ENCODE measurements at regions not wholly inside any gene's neighbourhood (a gene's known extent, or its start where the extent isn't known, plus 50 kb on each side); places are given as distances from the start of the nearest gene placed in this dataset.

- DNase-seq (ENCODE audit: low spot score) = no peak
Observed at GRCh38 chr5:34483442-34484033, 172.6 kb upstream of the RAI14 start.

GRCh38 chr5:34484216-34484920, 171.8 kb upstream of the RAI14 start:
- no peak for DNase-seq (ENCODE audit: low spot score)

GRCh38 chr5:34485768-34486030, 170.4 kb upstream of the RAI14 start:
- no peak for DNase-seq (ENCODE audit: low spot score)

GRCh38 chr5:34486160-34486848, 169.8 kb upstream of the RAI14 start:
- DNase-seq (ENCODE audit: low spot score) = no peak

- no peak for DNase-seq (ENCODE audit: low spot score)
Observed at GRCh38 chr5:34486849-34487158, 169.3 kb upstream of the RAI14 start.

GRCh38 chr5:34487159-34487879, 168.8 kb upstream of the RAI14 start:
- no peak for DNase-seq (ENCODE audit: low spot score)

- DNase-seq (ENCODE audit: low spot score) = no peak
Observed at GRCh38 chr5:34487956-34488355, 168.2 kb upstream of the RAI14 start.

- DNase-seq (ENCODE audit: low spot score) = no peak
Observed at GRCh38 chr5:34488984-34489383, 167.1 kb upstream of the RAI14 start.

GRCh38 chr5:34490506-34491250, 165.4 kb upstream of the RAI14 start:
- DNase-seq (ENCODE audit: low spot score) = no peak

GRCh38 chr5:34491251-34491620, 164.9 kb upstream of the RAI14 start:
- DNase-seq (ENCODE audit: low spot score) = no peak

GRCh38 chr5:34494111-34494755, 161.9 kb upstream of the RAI14 start:
- DNase-seq (ENCODE audit: low spot score) = no peak

GRCh38 chr5:34495178-34495577, 160.9 kb upstream of the RAI14 start:
- DNase-seq (ENCODE audit: low spot score) = no peak

GRCh38 chr5:34496260-34496691, 159.9 kb upstream of the RAI14 start:
- no peak for DNase-seq (ENCODE audit: low spot score)

- no peak for DNase-seq (ENCODE audit: low spot score)
Observed at GRCh38 chr5:34496701-34497469, 159.2 kb upstream of the RAI14 start.

- DNase-seq (ENCODE audit: low spot score) = no peak
Observed at GRCh38 chr5:34497470-34497808, 158.7 kb upstream of the RAI14 start.

- no peak for DNase-seq (ENCODE audit: low spot score)
Observed at GRCh38 chr5:34498572-34498971, 157.6 kb upstream of the RAI14 start.

GRCh38 chr5:34499001-34499734, 157.0 kb upstream of the RAI14 start:
- no peak for DNase-seq (ENCODE audit: low spot score)

GRCh38 chr5:34500236-34500847, 155.8 kb upstream of the RAI14 start:
- DNase-seq (ENCODE audit: low spot score) = no peak

GRCh38 chr5:34501016-34501415, 155.1 kb upstream of the RAI14 start:
- no peak for DNase-seq (ENCODE audit: low spot score)

Data from mesenteric fat pad (tissue), 1 donor.